Stomach (tissue), 8 donors: ENCODE measurements at regions not wholly inside any gene's neighbourhood (a gene's known extent, or its start where the extent isn't known, plus 50 kb on each side); places are given as distances from the start of the nearest gene placed in this dataset.
A peak's percentile ranks its signal among the peaks of the same experiment; 100 is the strongest.

Experiments used
- DNase-seq, 2 donors: peaks; one replicate each; pipeline versions ENCODE4 v3.0.0 to v3.0.0-alpha.2; 2013 to 2019
- H3K27ac ChIP-seq, 5 donors: fragments of 200-600 bp in 4 of 5; sonication (generic) in 4 of 5; one replicate each; pipeline ENCODE4 v1.5.1; 2013 to 2019; ENCODE audit warnings: mild to moderate bottlenecking in 1 of 5, moderate library complexity in 1 of 5
- H3K27me3 ChIP-seq, 3 donors: fragments of 200-600 bp; sonication (generic); one replicate each; pipeline ENCODE4 v1.5.1; 2017 to 2019; ENCODE audit warnings: mixed run types in 1 of 3
- H3K36me3 ChIP-seq, 4 donors: fragments of 200-600 bp; sonication (generic); 1 replicate in 3 of 4; 2 replicates in 1 of 4; pipeline ENCODE4 v1.5.1; 2016 to 2019
- H3K4me1 ChIP-seq, 4 donors: fragments of 200-600 bp; sonication (generic); one replicate each; pipeline ENCODE4 v1.5.1; 2016 to 2019
- H3K4me3 ChIP-seq, 4 donors: fragments of 200-600 bp; sonication (generic) in 3 of 4; one replicate each; pipeline ENCODE4 v1.5.1; 2016 to 2019; ENCODE audit warnings: mild to moderate bottlenecking in 1 of 4
- H3K9me3 ChIP-seq, 4 donors: fragments of 200-600 bp; sonication (generic); one replicate each; pipeline ENCODE4 v1.5.1; 2016 to 2019
- CTCF ChIP-seq, 7 experiments: fragments of 450-650 bp in 4 of 7; fragments of 200-600 bp in 3 of 7; sonication (generic) in 3 of 7; IDR thresholded peaks; one replicate each; pipeline ENCODE4 v1.5.1; 2016 to 2019; ENCODE audit warnings: antibody characterized with exemption in 7 of 7, control low read depth in 2 of 7, mild to moderate bottlenecking in 1 of 7
- EP300 ChIP-seq: sonication (generic); formaldehyde crosslinking; IDR thresholded peaks from one replicate; pipeline ENCODE4 v1.6.1; 2017; ENCODE audit warnings: antibody characterized with exemption
- POLR2A ChIP-seq, 4 donors: fragments of 450-650 bp; IDR thresholded peaks; one replicate each; pipeline ENCODE4 v1.6.1; 2016; ENCODE audit warnings: antibody characterized with exemption in 4 of 4, control low read depth in 2 of 4, mild to moderate bottlenecking in 1 of 4, moderate library complexity in 1 of 4
- POLR2AphosphoS5 ChIP-seq, 3 donors: sonication (generic); formaldehyde crosslinking; IDR thresholded peaks; one replicate each; pipeline ENCODE4 v1.6.1; 2016; ENCODE audit warnings: antibody characterized with exemption in 3 of 3
- WGBS, 5 donors: extraction: QIAGEN DNeasy Blood & Tissue Kit in 3 of 5; methylation state at CpG; one replicate each; pipeline versions ENCODE4 v1.1.5 to v1.1.7; 2013 to 2018; 5-methylcytosine and 5-hydroxymethylcytosine counted together
- intact Hi-C: fragments of 100-400 bp; cut with DNase I; formaldehyde crosslinking; loops from one replicate; pipeline ENCODE4 v1.15.1; 2023; ENCODE audit warnings: low total_unique reads
- donor health status: healthy with polysubstance abuse.
- donor health status: Bipolar disorder and iron deficiency.
- donor health status: healthy.

- H3K4me3 ChIP-seq = no peak overlapping the region
- H3K4me1 ChIP-seq = peaks cover 0 to 9% (median 9%) of the 10 kb centered on the region in 4 donors
- TF ChIP-seq POLR2AphosphoS5 (IDR thresholded peaks at IDR 0.05) (no peak), EP300 (no peak), CTCF (IDR thresholded peaks at IDR 0.05) (no peak), POLR2A (IDR thresholded peaks at IDR 0.05) (no peak)
- H3K27me3 ChIP-seq = no peaks in the 10 kb centered on the region
- peak overlapping the region in 3 of 5 donors; percentile 54 to 79 (median 66) for H3K27ac ChIP-seq
- DNase-seq = peak in 1 of 2 donors; percentile 23
- H3K36me3 ChIP-seq = no peaks in the 10 kb centered on the region
- no peaks in the 10 kb centered on the region for H3K9me3 ChIP-seq
- intact Hi-C loops = no loop called here
- 12 to 29% (median 23%) methylated on average over 4 of the region's 4 CpGs for WGBS, 5 donors
These were observed 139.3 kb downstream of the SOX2 start for GRCh38 chr3:181851063-181851462.

- Histone ChIP-seq H3K36me3 (no peaks in the 10 kb centered on the region), H3K27me3 (no peaks in the 10 kb centered on the region), H3K9me3 (no peaks in the 10 kb centered on the region), H3K4me1 (peaks cover 0 to 9% (median 3%) of the 10 kb centered on the region in 4 donors), H3K27ac (no peak overlapping the region), H3K4me3 (no peak overlapping the region)
- intact Hi-C loops = no loop called here
- whole genome bisulfite sequencing, 5 donors = 81 to 90% (median 87%) methylated on average over 2 of the region's 2 CpGs
- no peak for DNase-seq
- no peak for TF ChIP-seq POLR2AphosphoS5 (IDR thresholded peaks at IDR 0.05)
These were observed 144.1 kb downstream of the SOX2 start for GRCh38 chr3:181855825-181856224.

DNA sequence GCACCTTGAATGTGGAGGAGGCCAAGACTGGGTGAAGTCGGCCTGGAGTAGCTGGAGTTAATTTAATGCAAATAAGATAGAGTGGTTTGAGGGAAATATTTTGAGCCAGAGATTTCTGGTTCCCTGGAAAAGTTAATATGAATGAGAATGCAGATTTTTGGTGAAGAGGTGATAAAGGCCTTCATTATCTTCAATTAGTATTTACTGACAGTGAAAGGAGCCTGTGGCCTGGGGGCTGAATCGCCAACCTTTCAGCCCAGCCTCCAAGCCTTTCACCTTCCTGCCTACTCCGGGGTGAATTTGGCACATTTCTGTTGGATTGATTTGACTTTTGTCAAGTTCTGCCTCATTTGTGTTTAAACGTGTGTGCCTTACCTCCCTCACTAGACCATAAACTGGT is 147.8 kb downstream of the SOX2 start:
- H3K36me3 ChIP-seq = no peaks in the 10 kb centered on the region
- H3K27ac ChIP-seq = no peak overlapping the region
- TF ChIP-seq EP300 (no peak), POLR2A (IDR thresholded peaks at IDR 0.05) (no peak), POLR2AphosphoS5 (IDR thresholded peaks at IDR 0.05) (no peak), CTCF (IDR thresholded peaks at IDR 0.05) (no peak)
- no peak overlapping the region for H3K4me3 ChIP-seq
- no peaks in the 10 kb centered on the region for H3K27me3 ChIP-seq
- no peaks in the 10 kb centered on the region for H3K4me1 ChIP-seq
- no peaks in the 10 kb centered on the region for H3K9me3 ChIP-seq
- no peak for DNase-seq
- WGBS, 5 donors = 41 to 50% (median 46%) methylated on average over 4 of the region's 4 CpGs
- intact Hi-C loops = no loop called here

DNA sequence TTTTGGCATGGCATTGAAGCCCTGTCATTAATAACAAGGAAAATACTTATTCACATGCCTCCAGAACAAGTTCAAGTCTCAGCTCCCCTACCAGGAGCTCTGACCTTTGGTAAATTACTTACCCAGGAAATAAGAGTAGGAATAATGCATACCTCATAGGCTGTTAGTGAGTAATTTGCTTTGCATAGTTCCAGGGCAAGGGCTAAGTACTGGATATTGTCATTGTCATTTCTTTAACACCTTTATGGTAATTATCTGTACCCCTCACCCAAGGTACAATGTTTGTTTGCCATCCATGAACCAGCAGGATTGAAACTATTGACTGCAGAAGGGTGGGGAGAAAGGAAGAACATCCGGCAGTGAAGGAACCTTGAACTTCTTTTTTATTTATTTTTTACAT is 148.5 kb downstream of the SOX2 start:
- H3K36me3 ChIP-seq = no peaks in the 10 kb centered on the region
- no peaks in the 10 kb centered on the region for H3K27me3 ChIP-seq
- no peak overlapping the region for H3K4me3 ChIP-seq
- intact Hi-C loops = no loop called here
- TF ChIP-seq POLR2A (IDR thresholded peaks at IDR 0.05) (no peak), EP300 (no peak), CTCF (IDR thresholded peaks at IDR 0.05) (no peak), POLR2AphosphoS5 (IDR thresholded peaks at IDR 0.05) (no peak)
- WGBS, 5 donors = 75 to 94% (median 89%) methylated on average over 1 of the region's 1 CpG
- no peaks in the 10 kb centered on the region for H3K4me1 ChIP-seq
- DNase-seq = no peak
- H3K9me3 ChIP-seq = no peaks in the 10 kb centered on the region
- H3K27ac ChIP-seq = no peak overlapping the region

DNA sequence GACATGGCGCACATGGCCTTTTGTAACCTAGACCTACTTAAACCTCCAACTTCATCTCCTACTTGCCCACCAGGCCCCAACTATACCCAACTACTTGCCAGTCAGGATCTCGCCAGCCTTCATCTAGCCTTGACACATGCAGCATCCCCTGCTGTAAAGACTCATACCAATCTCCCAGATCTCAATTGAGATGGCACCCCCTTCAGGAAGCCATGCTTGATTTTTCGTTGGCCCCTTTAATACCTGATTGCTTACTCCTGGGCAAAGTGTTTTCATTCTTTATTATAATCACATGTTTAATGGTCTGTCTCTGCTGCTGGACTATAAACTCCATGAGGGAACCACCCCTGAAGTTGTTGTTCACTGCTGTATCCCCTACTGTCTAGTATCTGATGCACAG is 150.8 kb downstream of the SOX2 start:
- intact Hi-C loops = no loop called here
- Histone ChIP-seq H3K27ac (no peak overlapping the region), H3K27me3 (no peaks in the 10 kb centered on the region), H3K4me1 (no peaks in the 10 kb centered on the region), H3K9me3 (no peaks in the 10 kb centered on the region), H3K36me3 (no peaks in the 10 kb centered on the region), H3K4me3 (no peak overlapping the region)
- 67 to 87% (median 76%) methylated on average over 3 of the region's 3 CpGs for WGBS, 5 donors
- DNase-seq = no peak
- TF ChIP-seq POLR2AphosphoS5 (IDR thresholded peaks at IDR 0.05) = no peak
- TF ChIP-seq CTCF (IDR thresholded peaks at IDR 0.05) = no peak
- no peak for TF ChIP-seq POLR2A (IDR thresholded peaks at IDR 0.05)
- no peak for TF ChIP-seq EP300
